H1 (cell line): ENCODE measurements at regions not wholly inside any gene's neighbourhood (a gene's known extent, or its start where the extent isn't known, plus 50 kb on each side); places are given as distances from the start of the nearest gene placed in this dataset.

Source experiments
- CTCF ChIA-PET: fragments of 300-600 bp; sonication (Branson Sonifier 250); formaldehyde crosslinking; loops from one replicate; lab custom pipeline; 2021; ENCODE audit not compliant: partially characterized antibody; lab: Charles Lee
- POLR2A ChIA-PET: fragments of 300-600 bp; sonication (Branson Sonifier 250); formaldehyde crosslinking; loops from one replicate; lab custom pipeline; 2021; ENCODE audit warnings: inconsistent platforms; ENCODE audit not compliant: partially characterized antibody; lab: Charles Lee
- DNase-seq, 2 experiments: peaks; one replicate each; pipeline versions ENCODE4 v3.0.0 to v3.0.0-alpha.2; 2010 to 2022; ENCODE audit warnings: low spot score in 2 of 2, low read depth in 1 of 2, mixed read lengths in 1 of 2
- FAIRE-seq: peaks from 2 replicates; lab custom pipeline; 2011; peaks lifted over from hg19 to GRCh38; lab: Jason Lieb, UNC
- H2AFZ ChIP-seq: 2 replicates; pipeline ENCODE4 v1.8.1; 2012; ENCODE audit warnings: low read length, inconsistent platforms
- H2AK5ac ChIP-seq: 2 replicates; pipeline ENCODE4 v1.6.1; 2013; ENCODE audit warnings: low read depth, low read length
- H2BK120ac ChIP-seq: replicated peaks from 2 replicates; pipeline ENCODE3; 2013; ENCODE audit warnings: low read depth, low read length, inconsistent platforms
- H2BK12ac ChIP-seq: 2 replicates; pipeline ENCODE4 v1.6.1; 2013; ENCODE audit warnings: low read depth, low read length
- H2BK15ac ChIP-seq: 2 replicates; pipeline ENCODE4 v1.6.1; 2013; ENCODE audit warnings: low read length
- H2BK20ac ChIP-seq: 2 replicates; pipeline ENCODE4 v1.6.1; 2013; ENCODE audit warnings: low read length
- H2BK5ac ChIP-seq: 2 replicates; pipeline ENCODE4 v1.6.1; 2013; ENCODE audit warnings: low read depth, low read length
- H3K14ac ChIP-seq: 2 replicates; pipeline ENCODE4 v1.6.1; 2013; ENCODE audit warnings: inconsistent platforms; ENCODE audit not compliant: insufficient read length
- H3K18ac ChIP-seq: 2 replicates; pipeline ENCODE4 v1.6.1; 2013; ENCODE audit warnings: low read length; ENCODE audit errors: extremely low read depth
- H3K23ac ChIP-seq: 2 replicates; pipeline ENCODE4 v1.6.1; 2013; ENCODE audit warnings: inconsistent platforms; ENCODE audit not compliant: insufficient read length
- H3K23me2 ChIP-seq: 2 replicates; pipeline ENCODE4 v1.6.1; 2013; ENCODE audit warnings: low read depth, low read length
- H3K27ac ChIP-seq: 2 replicates; pipeline ENCODE4 v1.6.1; 2011; ENCODE audit warnings: low read depth, low read length, inconsistent platforms
- H3K27me3 ChIP-seq, 4 experiments: replicated peaks in 1 of 4; 1 replicate in 1 of 4; 2 replicates in 3 of 4; pipeline versions ENCODE4 v1.6.1 to v1.8.1; 2011 to 2013; ENCODE audit warnings: low read length in 3 of 4, mild to moderate bottlenecking in 3 of 4, inconsistent platforms in 2 of 4, mixed read lengths in 2 of 4, moderate library complexity in 1 of 4; ENCODE audit not compliant: control insufficient read depth in 3 of 4, insufficient read depth in 3 of 4; ENCODE audit errors: extremely low read depth in 1 of 4
- H3K36me3 ChIP-seq, 4 experiments: 2 replicates each; pipeline versions ENCODE4 v1.6.1 to v1.8.1; 2011 to 2013; ENCODE audit warnings: mild to moderate bottlenecking in 4 of 4, low read length in 3 of 4, moderate library complexity in 2 of 4, control low read depth in 1 of 4, inconsistent platforms in 1 of 4; ENCODE audit not compliant: insufficient read depth in 4 of 4, control insufficient read depth in 2 of 4
- H3K4ac ChIP-seq: replicated peaks from 2 replicates; pipeline ENCODE3; 2013; ENCODE audit warnings: low read length, low read depth, mixed read lengths, inconsistent platforms; ENCODE audit not compliant: insufficient read length
- H3K4me1 ChIP-seq, 4 experiments: replicated peaks in 1 of 4; 1 replicate in 1 of 4; 2 replicates in 3 of 4; pipeline versions ENCODE4 v1.6.1 to v1.8.1; 2011 to 2013; ENCODE audit warnings: low read length in 3 of 4, inconsistent platforms in 2 of 4, mixed read lengths in 1 of 4; ENCODE audit not compliant: insufficient read depth in 4 of 4, control insufficient read depth in 3 of 4
- H3K4me2 ChIP-seq, 2 experiments: 2 replicates each; pipeline versions ENCODE4 v1.6.1 to v1.8.1; 2011 to 2013; ENCODE audit warnings: low read depth in 2 of 2, low read length in 2 of 2, control low read depth in 1 of 2, inconsistent platforms in 1 of 2, mild to moderate bottlenecking in 1 of 2; ENCODE audit not compliant: insufficient read depth in 1 of 2
- H3K4me3 ChIP-seq, 4 experiments: fragments of 200-600, 300-600 bp in 1 of 4; sonication (generic), shearing (Covaris generic), sonication (Bioruptor Twin) in 1 of 4; 2 replicates each; pipeline versions ENCODE4 v1.5.1 to v1.8.1; 2011 to 2016; ENCODE audit warnings: low read length in 4 of 4, low read depth in 3 of 4, control low read depth in 2 of 4, inconsistent platforms in 2 of 4, mild to moderate bottlenecking in 2 of 4, mixed read lengths in 1 of 4, moderate library complexity in 1 of 4; ENCODE audit not compliant: insufficient read depth in 2 of 4; ENCODE audit errors: extremely low read depth in 1 of 4
- H3K56ac ChIP-seq: replicated peaks from 2 replicates; pipeline ENCODE3; 2013; ENCODE audit warnings: low read depth, mild to moderate bottlenecking, mixed read lengths, low read length, inconsistent platforms; ENCODE audit not compliant: insufficient read length
- H3K79me1 ChIP-seq: 2 replicates; pipeline ENCODE4 v1.6.1; 2013; ENCODE audit warnings: low read depth, low read length, control low read depth
- H3K79me2 ChIP-seq, 2 experiments: 2 replicates each; pipeline versions ENCODE4 v1.6.1 to v1.8.1; 2012 to 2013; ENCODE audit warnings: low read length in 2 of 2, mild to moderate bottlenecking in 2 of 2, inconsistent platforms in 1 of 2; ENCODE audit not compliant: insufficient read depth in 2 of 2, control insufficient read depth in 1 of 2
- H3K9ac ChIP-seq, 4 experiments: replicated peaks in 1 of 4; 1 replicate in 1 of 4; 2 replicates in 3 of 4; pipeline versions ENCODE4 v1.6.1 to v1.8.1; 2011 to 2013; ENCODE audit warnings: low read depth in 3 of 4, low read length in 3 of 4, control low read depth in 2 of 4, mild to moderate bottlenecking in 2 of 4, moderate library complexity in 2 of 4, inconsistent platforms in 1 of 4; ENCODE audit errors: extremely low read depth in 1 of 4
- H3K9me3 ChIP-seq, 2 experiments: 2 replicates each; pipeline versions ENCODE4 v1.6.1 to v1.8.1; 2012 to 2013; ENCODE audit warnings: mild to moderate bottlenecking in 2 of 2, moderate library complexity in 2 of 2, control low read depth in 1 of 2, inconsistent platforms in 1 of 2, low read depth in 1 of 2, low read length in 1 of 2, mixed read lengths in 1 of 2; ENCODE audit not compliant: insufficient read depth in 2 of 2
- H4K20me1 ChIP-seq, 2 experiments: replicated peaks in 1 of 2; 2 replicates each; pipeline versions ENCODE3 to v1.8.1; 2011 to 2013; ENCODE audit warnings: inconsistent platforms in 2 of 2, low read length in 2 of 2, mild to moderate bottlenecking in 1 of 2; ENCODE audit not compliant: insufficient read depth in 2 of 2, control insufficient read depth in 1 of 2
- H4K5ac ChIP-seq: 2 replicates; pipeline ENCODE4 v1.6.1; 2013; ENCODE audit warnings: low read length, low read depth, mixed read lengths, inconsistent platforms; ENCODE audit not compliant: insufficient read length
- H4K8ac ChIP-seq: 2 replicates; pipeline ENCODE4 v1.8.0; 2013; ENCODE audit warnings: mild to moderate bottlenecking, moderate library complexity, low read length, inconsistent platforms; ENCODE audit not compliant: insufficient read depth; ENCODE audit errors: extremely low read depth
- H4K91ac ChIP-seq: replicated peaks from 2 replicates; pipeline ENCODE3; 2013; ENCODE audit warnings: low read length, mixed read lengths, inconsistent platforms; ENCODE audit not compliant: insufficient read length
- CTCF ChIP-seq, 3 experiments: IDR thresholded peaks; 1 replicate in 2 of 3; 2 replicates in 1 of 3; pipeline versions ENCODE4 v1.5.1 to v1.6.1; 2011; ENCODE audit warnings: low read length in 3 of 3, mild to moderate bottlenecking in 3 of 3, inconsistent platforms in 2 of 3, low read depth in 1 of 3, moderate library complexity in 1 of 3; ENCODE audit not compliant: insufficient read depth in 1 of 3; ENCODE audit errors: control extremely low read depth in 1 of 3
- EZH2 ChIP-seq: fragments of 200-600 bp; sonication (generic); IDR thresholded peaks from 2 replicates; pipeline ENCODE4 v1.7.1; 2012; ENCODE audit warnings: low read depth, mild to moderate bottlenecking, moderate library complexity, low read length, inconsistent platforms; ENCODE audit not compliant: severe bottlenecking
- FOSL1 ChIP-seq: IDR thresholded peaks from 2 replicates; pipeline ENCODE4 v1.6.1; 2011; ENCODE audit warnings: mild to moderate bottlenecking, low read depth, low read length, moderate library complexity; ENCODE audit not compliant: insufficient read depth
- KDM1A ChIP-seq: fragments of 200-600, 300-600 bp; sonication (generic); IDR thresholded peaks from 2 replicates; pipeline ENCODE4 v1.7.1; 2016; ENCODE audit warnings: mild to moderate bottlenecking, low read length, borderline replicate concordance
- TEAD4 ChIP-seq: IDR thresholded peaks from 2 replicates; pipeline ENCODE4 v1.6.1; 2012; ENCODE audit warnings: low read depth, low read length, inconsistent platforms, mixed read lengths
- ZNF274 ChIP-seq: IDR thresholded peaks from 2 replicates; pipeline ENCODE4 v1.7.0; 2012; ENCODE audit warnings: low read length, borderline replicate concordance; ENCODE audit errors: extremely low read depth
- WGBS, 2 experiments: shearing (Covaris generic) in 1 of 2; methylation state at CpG; one replicate each; pipeline versions ENCODE4 v1.1.6 to v1.1.7; 2013 to 2015; ENCODE audit warnings: low lambda C conversion rate in 2 of 2, mixed read lengths in 2 of 2, inconsistent platforms in 1 of 2, low coverage in 1 of 2, missing lambda C conversion rate in 1 of 2; ENCODE audit not compliant: insufficient replicate concordance in 2 of 2, insufficient coverage in 1 of 2, insufficient read length in 1 of 2; ENCODE audit errors: extremely low coverage in 1 of 2, missing lambda C conversion rate in 1 of 2; 5-methylcytosine and 5-hydroxymethylcytosine counted together

- ChIA-PET POLR2A (no interaction called here), CTCF (interaction anchor here (1.2 kb wide), 1 partner anchor 72 kb away, joined by 3 read pairs; no protein-coding TSS in a partner anchor)
- no peak for DNase-seq
- FAIRE-seq: no peak
- no peak overlapping the region for H3K56ac ChIP-seq
- H2BK15ac ChIP-seq: no peak overlapping the region
- H3K27ac ChIP-seq: no peak overlapping the region
- no peak overlapping the region for H3K14ac ChIP-seq
- H3K18ac ChIP-seq: no peak overlapping the region
- no peaks in the 10 kb centered on the region for H3K36me3 ChIP-seq
- H3K4me3 ChIP-seq: no peak overlapping the region
- no peak overlapping the region for H3K4ac ChIP-seq
- H2BK120ac ChIP-seq: no peak overlapping the region
- no peak overlapping the region for H2BK12ac ChIP-seq
- no peak overlapping the region for H4K91ac ChIP-seq
- H4K20me1 ChIP-seq: no peaks in the 10 kb centered on the region
- no peak overlapping the region for H3K4me2 ChIP-seq
- no peak overlapping the region for H2BK5ac ChIP-seq
- H4K5ac ChIP-seq: no peak overlapping the region
- H2AK5ac ChIP-seq: no peak overlapping the region
- H2BK20ac ChIP-seq: no peak overlapping the region
- H3K79me2 ChIP-seq: no peaks in the 10 kb centered on the region
- TF ChIP-seq EZH2 (no peak), KDM1A (no peak), ZNF274 (no peak), TEAD4 (no peak), CTCF (IDR thresholded peaks at IDR 0.05; ENCODE audit: control extremely low read depth in 1 of 3, insufficient read depth in 1 of 3, low read depth in 1 of 3, low read length in 3 of 3) (no peak), FOSL1 (no peak)
- no peak overlapping the region for H3K9ac ChIP-seq
- no peak overlapping the region for H3K23ac ChIP-seq
- WGBS, 2 experiments: 77% methylated on average over 4 of the region's 4 CpGs; no CpG with 5 or more reads in 1 of the 2 experiments
- H4K8ac ChIP-seq: no peak overlapping the region
- no peaks in the 10 kb centered on the region for H3K79me1 ChIP-seq
- H3K27me3 ChIP-seq: no peaks in the 10 kb centered on the region; a peak in 1 of 7 replicates
- no peaks in the 10 kb centered on the region for H3K9me3 ChIP-seq
- no peaks in the 10 kb centered on the region; the same call in 1 of the 2 replicates for H3K23me2 ChIP-seq
- H3K4me1 ChIP-seq: no peaks in the 10 kb centered on the region
- no peak overlapping the region for H2AFZ ChIP-seq
Observed at GRCh38 chr20:23278172-23278571, 72.4 kb upstream of the NXT1 start.
